DOHH2 (cell line): ENCODE measurements at regions not wholly inside any gene's neighbourhood (a gene's known extent, or its start where the extent isn't known, plus 50 kb on each side); places are given as distances from the start of the nearest gene placed in this dataset.

ENCODE experiments used
- CTCF ChIP-seq: fragments of 200-600 bp; sonication (generic); IDR thresholded peaks from one replicate; pipeline ENCODE4 v1.5.1; 2014; ENCODE audit warnings: antibody characterized with exemption, mild to moderate bottlenecking, low read depth, low read length; ENCODE audit not compliant: poor library complexity, severe bottlenecking
- EZH2phosphoT487 ChIP-seq: fragments of 200-600 bp; sonication (generic); IDR thresholded peaks from 2 replicates; pipeline ENCODE4 v1.6.1; 2017; ENCODE audit warnings: borderline replicate concordance, mild to moderate bottlenecking, antibody characterized with exemption, low read length, moderate library complexity, mixed read lengths

GRCh38 chr14:101508196-101508947, 52.9 kb upstream of the DIO3 start:
- TF ChIP-seq CTCF, result no peak
- TF ChIP-seq EZH2phosphoT487, result no peak
